Stimulated activated naive CD8-positive, alpha-beta T cell treated with anti-CD3 and anti-CD28 coated beads, Interleukin-15, Interleukin-2, amounts not matched to agents 100 ng/mL and 50 ng/mL, for 24 hours (primary cell): ENCODE measurements at regions not wholly inside any gene's neighbourhood (a gene's known extent, or its start where the extent isn't known, plus 50 kb on each side); places are given as distances from the start of the nearest gene placed in this dataset.

Experiments
- H3K27ac Mint-ChIP-seq: one replicate; pipeline ENCODE4 v1.8.0; 2021; ENCODE audit warnings: mild to moderate bottlenecking, mixed read lengths
- H3K27me3 Mint-ChIP-seq: one replicate; pipeline ENCODE4 v1.8.0; 2021; ENCODE audit warnings: mixed read lengths
- H3K36me3 Mint-ChIP-seq: one replicate; pipeline ENCODE4 v1.8.0; 2021; ENCODE audit warnings: low read depth, mixed read lengths
- H3K4me1 Mint-ChIP-seq: one replicate; pipeline ENCODE4 v1.8.0; 2021; ENCODE audit warnings: low read depth, mixed read lengths
- H3K4me3 Mint-ChIP-seq: one replicate; pipeline ENCODE4 v1.8.0; 2021; ENCODE audit warnings: mild to moderate bottlenecking, mixed read lengths
- H3K9me3 Mint-ChIP-seq: one replicate; pipeline ENCODE4 v1.8.0; 2021; ENCODE audit warnings: mixed read lengths

GRCh38 chr7:82562716-82563404, 119.3 kb upstream of the CACNA2D1 start:
- Mint-ChIP-seq H3K4me1 (no peaks in the 10 kb centered on the region), H3K27ac (no peak overlapping the region), H3K9me3 (no peaks in the 10 kb centered on the region), H3K4me3 (no peak overlapping the region), H3K27me3 (no peaks in the 10 kb centered on the region), H3K36me3 (no peaks in the 10 kb centered on the region)

- Mint-ChIP-seq H3K36me3 (no peaks in the 10 kb centered on the region), H3K9me3 (peaks cover 5% of the 10 kb centered on the region), H3K27ac (no peak overlapping the region), H3K4me3 (no peak overlapping the region), H3K4me1 (no peaks in the 10 kb centered on the region), H3K27me3 (no peaks in the 10 kb centered on the region)
Measured at GRCh38 chr7:82559193-82559805, 115.7 kb upstream of the CACNA2D1 start.

- no peaks in the 10 kb centered on the region for H3K27me3 Mint-ChIP-seq
- no peak overlapping the region for H3K27ac Mint-ChIP-seq
- no peak overlapping the region for H3K4me3 Mint-ChIP-seq
- H3K4me1 Mint-ChIP-seq: no peaks in the 10 kb centered on the region
- H3K36me3 Mint-ChIP-seq: no peaks in the 10 kb centered on the region
- peaks cover 4% of the 10 kb centered on the region for H3K9me3 Mint-ChIP-seq
Measured at GRCh38 chr7:82549616-82550285, 106.2 kb upstream of the CACNA2D1 start.

GRCh38 chr7:82548141-82548688, 104.6 kb upstream of the CACNA2D1 start:
- H3K4me3 Mint-ChIP-seq: no peak overlapping the region
- no peaks in the 10 kb centered on the region for H3K27me3 Mint-ChIP-seq
- H3K36me3 Mint-ChIP-seq: no peaks in the 10 kb centered on the region
- no peaks in the 10 kb centered on the region for H3K9me3 Mint-ChIP-seq
- no peak overlapping the region for H3K27ac Mint-ChIP-seq
- no peaks in the 10 kb centered on the region for H3K4me1 Mint-ChIP-seq

GRCh38 chr7:82542665-82543064, 99.1 kb upstream of the CACNA2D1 start:
- H3K27ac Mint-ChIP-seq: no peak overlapping the region
- no peak overlapping the region for H3K4me3 Mint-ChIP-seq
- H3K9me3 Mint-ChIP-seq: no peaks in the 10 kb centered on the region
- no peaks in the 10 kb centered on the region for H3K36me3 Mint-ChIP-seq
- no peaks in the 10 kb centered on the region for H3K27me3 Mint-ChIP-seq
- no peaks in the 10 kb centered on the region for H3K4me1 Mint-ChIP-seq

GRCh38 chr7:82539969-82540368, 96.4 kb upstream of the CACNA2D1 start:
- no peak overlapping the region for H3K4me3 Mint-ChIP-seq
- H3K36me3 Mint-ChIP-seq: no peaks in the 10 kb centered on the region
- H3K27ac Mint-ChIP-seq: no peak overlapping the region
- no peaks in the 10 kb centered on the region for H3K4me1 Mint-ChIP-seq
- no peaks in the 10 kb centered on the region for H3K27me3 Mint-ChIP-seq
- no peaks in the 10 kb centered on the region for H3K9me3 Mint-ChIP-seq

GRCh38 chr7:82534684-82535083, 91.1 kb upstream of the CACNA2D1 start:
- H3K4me1 Mint-ChIP-seq: no peaks in the 10 kb centered on the region
- no peaks in the 10 kb centered on the region for H3K9me3 Mint-ChIP-seq
- H3K36me3 Mint-ChIP-seq: no peaks in the 10 kb centered on the region
- H3K27ac Mint-ChIP-seq: no peak overlapping the region
- peaks cover 7% of the 10 kb centered on the region for H3K27me3 Mint-ChIP-seq
- H3K4me3 Mint-ChIP-seq: no peak overlapping the region

GRCh38 chr7:82530361-82530760, 86.8 kb upstream of the CACNA2D1 start:
- peaks cover 7% of the 10 kb centered on the region for H3K27me3 Mint-ChIP-seq
- H3K9me3 Mint-ChIP-seq: no peaks in the 10 kb centered on the region
- no peaks in the 10 kb centered on the region for H3K4me1 Mint-ChIP-seq
- H3K36me3 Mint-ChIP-seq: no peaks in the 10 kb centered on the region
- no peak overlapping the region for H3K4me3 Mint-ChIP-seq
- no peak overlapping the region for H3K27ac Mint-ChIP-seq

- Mint-ChIP-seq H3K4me1 (no peaks in the 10 kb centered on the region), H3K27ac (no peak overlapping the region), H3K36me3 (no peaks in the 10 kb centered on the region), H3K4me3 (no peak overlapping the region), H3K27me3 (peaks cover 7% of the 10 kb centered on the region), H3K9me3 (no peaks in the 10 kb centered on the region)
Measured at GRCh38 chr7:82528577-82529310, 85.2 kb upstream of the CACNA2D1 start.

GRCh38 chr7:82527851-82528250, 84.3 kb upstream of the CACNA2D1 start:
- Mint-ChIP-seq H3K27ac (no peak overlapping the region), H3K4me1 (no peaks in the 10 kb centered on the region), H3K27me3 (peaks cover 7% of the 10 kb centered on the region), H3K36me3 (no peaks in the 10 kb centered on the region), H3K4me3 (no peak overlapping the region), H3K9me3 (no peaks in the 10 kb centered on the region)

- no peak overlapping the region for H3K27ac Mint-ChIP-seq
- no peaks in the 10 kb centered on the region for H3K4me1 Mint-ChIP-seq
- no peaks in the 10 kb centered on the region for H3K36me3 Mint-ChIP-seq
- H3K27me3 Mint-ChIP-seq: no peaks in the 10 kb centered on the region
- H3K4me3 Mint-ChIP-seq: no peak overlapping the region
- no peaks in the 10 kb centered on the region for H3K9me3 Mint-ChIP-seq
Measured at GRCh38 chr7:82521906-82522445, 78.4 kb upstream of the CACNA2D1 start.

- Mint-ChIP-seq H3K9me3 (no peaks in the 10 kb centered on the region), H3K4me1 (no peaks in the 10 kb centered on the region), H3K27me3 (no peaks in the 10 kb centered on the region), H3K27ac (no peak overlapping the region), H3K4me3 (no peak overlapping the region), H3K36me3 (no peaks in the 10 kb centered on the region)
Measured at GRCh38 chr7:82517050-82517449, 73.5 kb upstream of the CACNA2D1 start.

- H3K27me3 Mint-ChIP-seq: peaks cover 7% of the 10 kb centered on the region
- H3K4me1 Mint-ChIP-seq: no peaks in the 10 kb centered on the region
- H3K36me3 Mint-ChIP-seq: no peaks in the 10 kb centered on the region
- H3K9me3 Mint-ChIP-seq: no peaks in the 10 kb centered on the region
- H3K4me3 Mint-ChIP-seq: no peak overlapping the region
- no peak overlapping the region for H3K27ac Mint-ChIP-seq
Measured at GRCh38 chr7:82511542-82511941, 68.0 kb upstream of the CACNA2D1 start.

- no peak overlapping the region for H3K4me3 Mint-ChIP-seq
- no peak overlapping the region for H3K27ac Mint-ChIP-seq
- peaks cover 7% of the 10 kb centered on the region for H3K27me3 Mint-ChIP-seq
- H3K36me3 Mint-ChIP-seq: no peaks in the 10 kb centered on the region
- H3K9me3 Mint-ChIP-seq: peaks cover 3% of the 10 kb centered on the region
- no peaks in the 10 kb centered on the region for H3K4me1 Mint-ChIP-seq
Measured at GRCh38 chr7:82507976-82508677, 64.5 kb upstream of the CACNA2D1 start.
